IMR-90 (cell line): ENCODE measurements at regions not wholly inside any gene's neighbourhood (a gene's known extent, or its start where the extent isn't known, plus 50 kb on each side); places are given as distances from the start of the nearest gene placed in this dataset.
"Not testable (repeated sequence)": the region's sequence is repeated elsewhere in the genome, so short reads cannot be mapped to it uniquely, and the experiment has no call there.

ENCODE experiments used
- ATAC-seq: fragments of 200-7000 bp; cut with Tn5 transposase; 2 replicates; pipeline ENCODE4 v1.9.1; 2020; ENCODE audit warnings: low read depth, mild to moderate bottlenecking, moderate library complexity
- BruUV-seq: library from RNA; stranded (reverse); fragments of 400-500 nt; replicated peaks from 2 replicates; lab custom pipeline; 2021; lab: Mats Ljungman, UMichigan
- CTCF ChIA-PET: fragments of 300-600 bp; formaldehyde crosslinking; extraction: SDS; loops from one replicate; lab custom pipeline; 2021; ENCODE audit warnings: antibody characterized with exemption; lab: Yijun Ruan, JAX
- POLR2A ChIA-PET: fragments of 300-600 bp; sonication (Branson Sonifier 250); formaldehyde crosslinking; loops from one replicate; lab custom pipeline; 2022; ENCODE audit warnings: antibody characterized with exemption; ENCODE audit not compliant: unreplicated experiment; lab: Charles Lee
- DNase-seq: peaks from one replicate; pipeline ENCODE4 v3.0.0; 2013
- H2AFZ ChIP-seq: replicated peaks from 2 replicates; pipeline ENCODE3; 2013; ENCODE audit warnings: low read length, mild to moderate bottlenecking; ENCODE audit not compliant: poor library complexity
- H2AK5ac ChIP-seq: 2 replicates; pipeline ENCODE4 v1.6.1; 2013; ENCODE audit warnings: low read depth, low read length, inconsistent platforms
- H2AK9ac ChIP-seq: replicated peaks from 2 replicates; pipeline ENCODE3; 2013; ENCODE audit warnings: mild to moderate bottlenecking, low read depth, low read length, moderate library complexity; ENCODE audit not compliant: poor library complexity
- H2BK120ac ChIP-seq: 2 replicates; pipeline ENCODE4 v1.6.1; 2013; ENCODE audit warnings: low read depth, low read length, inconsistent platforms
- H2BK15ac ChIP-seq: 3 replicates; pipeline ENCODE4 v1.6.1; 2013; ENCODE audit warnings: low read depth, low read length, inconsistent platforms
- H2BK20ac ChIP-seq: 2 replicates; pipeline ENCODE4 v1.6.1; 2013; ENCODE audit warnings: low read depth, mild to moderate bottlenecking, inconsistent platforms, low read length, moderate library complexity
- H2BK5ac ChIP-seq: 2 replicates; pipeline ENCODE4 v1.6.1; 2013; ENCODE audit warnings: mild to moderate bottlenecking, low read depth, low read length, inconsistent platforms; ENCODE audit not compliant: poor library complexity, severe bottlenecking
- H3K14ac ChIP-seq: replicated peaks from 2 replicates; pipeline ENCODE4 v1.6.1; 2013; ENCODE audit warnings: low read depth, low read length, inconsistent platforms
- H3K18ac ChIP-seq: 2 replicates; pipeline ENCODE4 v1.6.1; 2013; ENCODE audit warnings: low read depth, low read length, control low read depth
- H3K23ac ChIP-seq: 2 replicates; pipeline ENCODE4 v1.6.1; 2013; ENCODE audit warnings: low read depth, low read length, inconsistent platforms
- H3K27ac ChIP-seq: 2 replicates; pipeline ENCODE4 v1.5.1; 2013; ENCODE audit warnings: mild to moderate bottlenecking, control low read depth, low read length; ENCODE audit not compliant: insufficient read depth
- H3K27me3 ChIP-seq: 2 replicates; pipeline ENCODE4 v1.6.1; 2013; ENCODE audit warnings: low read length; ENCODE audit not compliant: control insufficient read depth, insufficient read depth
- H3K36me3 ChIP-seq: 2 replicates; pipeline ENCODE4 v1.6.1; 2013; ENCODE audit warnings: low read length, mixed read lengths; ENCODE audit not compliant: control insufficient read depth, insufficient read depth
- H3K4ac ChIP-seq: 2 replicates; pipeline ENCODE4 v1.6.1; 2013; ENCODE audit warnings: low read depth, low read length, inconsistent platforms
- H3K4me1 ChIP-seq: 2 replicates; pipeline ENCODE4 v1.6.1; 2013; ENCODE audit warnings: low read length, mixed read lengths; ENCODE audit not compliant: control insufficient read depth, insufficient read depth
- H3K4me2 ChIP-seq: 2 replicates; pipeline ENCODE4 v1.6.1; 2013; ENCODE audit warnings: low read depth, mild to moderate bottlenecking, control low read depth, low read length, moderate library complexity
- H3K4me3 ChIP-seq: 2 replicates; pipeline ENCODE4 v1.5.1; 2013; ENCODE audit warnings: low read depth, mild to moderate bottlenecking, control low read depth, low read length, moderate library complexity; ENCODE audit not compliant: insufficient read depth
- H3K56ac ChIP-seq: 2 replicates; pipeline ENCODE4 v1.6.1; 2013; ENCODE audit warnings: low read length, inconsistent platforms; ENCODE audit not compliant: insufficient read depth; ENCODE audit errors: extremely low read depth
- H3K79me1 ChIP-seq, 2 experiments: 2 replicates each; pipeline ENCODE4 v1.6.1; 2013; ENCODE audit warnings: low read length in 2 of 2, inconsistent platforms in 1 of 2, low read depth in 1 of 2
- H3K9ac ChIP-seq: 2 replicates; pipeline ENCODE4 v1.6.1; 2013; ENCODE audit warnings: low read depth, low read length, control low read depth
- H3K9me1 ChIP-seq: 2 replicates; pipeline ENCODE4 v1.6.1; 2013; ENCODE audit warnings: low read length, inconsistent platforms; ENCODE audit not compliant: insufficient read depth
- H3K9me3 ChIP-seq: 2 replicates; pipeline ENCODE4 v1.6.1; 2013; ENCODE audit warnings: low read length; ENCODE audit not compliant: control insufficient read depth, insufficient read depth
- H4K20me1 ChIP-seq: 2 replicates; pipeline ENCODE4 v1.6.1; 2013; ENCODE audit warnings: low read length, inconsistent platforms; ENCODE audit not compliant: insufficient read depth
- H4K5ac ChIP-seq: 2 replicates; pipeline ENCODE4 v1.6.1; 2013; ENCODE audit warnings: mild to moderate bottlenecking, low read depth, low read length, control low read depth
- H4K8ac ChIP-seq, 2 experiments: 2 replicates each; pipeline ENCODE4 v1.6.1; 2013; ENCODE audit warnings: low read depth in 2 of 2, low read length in 2 of 2, control low read depth in 1 of 2, inconsistent platforms in 1 of 2
- H4K91ac ChIP-seq: 2 replicates; pipeline ENCODE4 v1.6.1; 2013; ENCODE audit warnings: low read depth, low read length, inconsistent platforms; ENCODE audit not compliant: insufficient read depth
- WGBS, 2 experiments: methylation state at CpG; one replicate each; pipeline versions ENCODE4 v1.1.5 to v1.1.7; 2013; ENCODE audit warnings: missing lambda C conversion rate in 2 of 2; ENCODE audit not compliant: insufficient read length in 1 of 2; ENCODE audit errors: extremely low coverage in 2 of 2; 5-methylcytosine and 5-hydroxymethylcytosine counted together
- dilution Hi-C: fragments of 300-500 bp; cut with HindIII; formaldehyde crosslinking; loops from one replicate; pipeline ENCODE4 v1.14.3; 2018; ENCODE audit warnings: low sequenced_read_pairs; ENCODE audit not compliant: unreplicated experiment
- in situ Hi-C: fragments of 300-500 bp; cut with MboI; formaldehyde crosslinking; loops from 3 replicates; pipeline ENCODE4 v1.14.3; 2019; ENCODE audit warnings: low sequenced_read_pairs, inconsistent platforms, mixed read lengths
- intact Hi-C: fragments of 100-400 bp; cut with micrococcal nuclease; formaldehyde crosslinking; loops from 2 replicates; pipeline ENCODE4 v1.10.0; 2022

GRCh38 chr15:30213733-30214132 is 78.9 kb downstream of the GOLGA8T start:
- H4K8ac ChIP-seq, H3K27ac ChIP-seq, H2AFZ ChIP-seq, POLR2A ChIA-PET, H4K5ac ChIP-seq, H2AK5ac ChIP-seq, dilution Hi-C loops, H3K56ac ChIP-seq, H3K4me3 ChIP-seq, H3K79me1 ChIP-seq, H3K27me3 ChIP-seq, H3K9ac ChIP-seq, H3K14ac ChIP-seq, ATAC-seq, H4K20me1 ChIP-seq, in situ Hi-C loops, H3K23ac ChIP-seq, intact Hi-C loops, H3K4ac ChIP-seq, H3K4me1 ChIP-seq, H2AK9ac ChIP-seq, H3K36me3 ChIP-seq, DNase-seq, BruUV-seq, CTCF ChIA-PET, H3K9me1 ChIP-seq, H2BK15ac ChIP-seq, H2BK20ac ChIP-seq, H2BK120ac ChIP-seq, H4K91ac ChIP-seq, H2BK5ac ChIP-seq, H3K18ac ChIP-seq, H3K9me3 ChIP-seq, H3K4me2 ChIP-seq: not testable (repeated sequence)
- no CpG with 5 or more reads among the region's 5 CpGs for WGBS, 2 experiments

GRCh38 chr15:30221803-30222202 is 87.0 kb downstream of the GOLGA8T start:
- H4K91ac ChIP-seq, ATAC-seq, H3K18ac ChIP-seq, H3K4ac ChIP-seq, H2BK20ac ChIP-seq, H3K79me1 ChIP-seq, H2AK9ac ChIP-seq, H3K56ac ChIP-seq, H3K4me3 ChIP-seq, dilution Hi-C loops, H3K9ac ChIP-seq, DNase-seq, H2AK5ac ChIP-seq, H2BK120ac ChIP-seq, H2AFZ ChIP-seq, H3K9me1 ChIP-seq, H3K4me1 ChIP-seq, H3K27ac ChIP-seq, H3K9me3 ChIP-seq, intact Hi-C loops, POLR2A ChIA-PET, H3K14ac ChIP-seq, in situ Hi-C loops, H3K36me3 ChIP-seq, CTCF ChIA-PET, H3K23ac ChIP-seq, H2BK5ac ChIP-seq, H2BK15ac ChIP-seq, H4K5ac ChIP-seq, BruUV-seq, H3K4me2 ChIP-seq, H4K8ac ChIP-seq, H4K20me1 ChIP-seq, H3K27me3 ChIP-seq: not testable (repeated sequence)
- no CpG with 5 or more reads among the region's 4 CpGs for WGBS, 2 experiments
